ENCODE measurements at regions not wholly inside any gene's neighbourhood (a gene's known extent, or its start where the extent isn't known, plus 50 kb on each side); places are given as distances from the start of the nearest gene placed in this dataset.
A peak's percentile ranks its signal among the peaks of the same experiment; 100 is the strongest.

GRCh38 chr21:38054334-38054733 is 138.1 kb upstream of the KCNJ6 start (continued):
- no peak for TF ChIP-seq ZBTB44 (tag by site-specific recombination; IDR thresholded peaks at IDR 0.05)
- no peak for TF ChIP-seq HOXA7 (CRISPR knock-in tag; IDR thresholded peaks at IDR 0.05; ENCODE audit: borderline replicate concordance)
- no peak for TF ChIP-seq SP3 (tag by site-specific recombination; IDR thresholded peaks at IDR 0.05)
- no peak for TF ChIP-seq PRDM4 (tag by site-specific recombination; IDR thresholded peaks at IDR 0.05)
- no peak for TF ChIP-seq ZNF677 (tag by site-specific recombination; IDR thresholded peaks at IDR 0.05)
- TF ChIP-seq PBX3 (CRISPR knock-in tag; IDR thresholded peaks at IDR 0.05), result no peak
- peak; percentile 74 for TF ChIP-seq ZIC2 (tag by site-specific recombination; IDR thresholded peaks at IDR 0.05)
- TF ChIP-seq INSM2 (tag by site-specific recombination; IDR thresholded peaks at IDR 0.05), result no peak
- TF ChIP-seq OSR2 (tag by site-specific recombination; IDR thresholded peaks at IDR 0.05), result peak; percentile 96
- TF ChIP-seq ZNF704 (tag by site-specific recombination; IDR thresholded peaks at IDR 0.05), result no peak
- 0 out of 2 replicates have a peak, but pooled peaks have one; percentile 25 for TF ChIP-seq ZNF692 (tag by site-specific recombination; IDR thresholded peaks at IDR 0.05)
- TF ChIP-seq ZNF394 (tag by site-specific recombination; IDR thresholded peaks at IDR 0.05; ENCODE audit: borderline replicate concordance), result no peak
- TF ChIP-seq ATF2 (tag by site-specific recombination; IDR thresholded peaks at IDR 0.05; ENCODE audit: low read depth), result no peak
- TF ChIP-seq ZNF362 (tag by site-specific recombination; IDR thresholded peaks at IDR 0.05), result no peak
- no peak for TF ChIP-seq ZNF148 (tag by site-specific recombination; IDR thresholded peaks at IDR 0.05; ENCODE audit: borderline replicate concordance)
- TF ChIP-seq ZNF202 (tag by site-specific recombination; IDR thresholded peaks at IDR 0.05; ENCODE audit: borderline replicate concordance), result no peak
- TF ChIP-seq ZNF354C (tag by site-specific recombination; IDR thresholded peaks at IDR 0.05; ENCODE audit: borderline replicate concordance, low read depth), result no peak
- TF ChIP-seq HOXD13 (CRISPR knock-in tag; IDR thresholded peaks at IDR 0.05; ENCODE audit: borderline replicate concordance), result peak; percentile 42; the same call in 1 of the 2 replicates
- TF ChIP-seq ZNF239 (tag by site-specific recombination; IDR thresholded peaks at IDR 0.05), result no peak
- TF ChIP-seq ZNF510 (tag by site-specific recombination; IDR thresholded peaks at IDR 0.05; ENCODE audit: insufficient replicate concordance), result no peak
